ENCODE measurements at regions not wholly inside any gene's neighbourhood (a gene's known extent, or its start where the extent isn't known, plus 50 kb on each side); places are given as distances from the start of the nearest gene placed in this dataset.
"Not testable (repeated sequence)": the region's sequence is repeated elsewhere in the genome, so short reads cannot be mapped to it uniquely, and the experiment has no call there.

DNA sequence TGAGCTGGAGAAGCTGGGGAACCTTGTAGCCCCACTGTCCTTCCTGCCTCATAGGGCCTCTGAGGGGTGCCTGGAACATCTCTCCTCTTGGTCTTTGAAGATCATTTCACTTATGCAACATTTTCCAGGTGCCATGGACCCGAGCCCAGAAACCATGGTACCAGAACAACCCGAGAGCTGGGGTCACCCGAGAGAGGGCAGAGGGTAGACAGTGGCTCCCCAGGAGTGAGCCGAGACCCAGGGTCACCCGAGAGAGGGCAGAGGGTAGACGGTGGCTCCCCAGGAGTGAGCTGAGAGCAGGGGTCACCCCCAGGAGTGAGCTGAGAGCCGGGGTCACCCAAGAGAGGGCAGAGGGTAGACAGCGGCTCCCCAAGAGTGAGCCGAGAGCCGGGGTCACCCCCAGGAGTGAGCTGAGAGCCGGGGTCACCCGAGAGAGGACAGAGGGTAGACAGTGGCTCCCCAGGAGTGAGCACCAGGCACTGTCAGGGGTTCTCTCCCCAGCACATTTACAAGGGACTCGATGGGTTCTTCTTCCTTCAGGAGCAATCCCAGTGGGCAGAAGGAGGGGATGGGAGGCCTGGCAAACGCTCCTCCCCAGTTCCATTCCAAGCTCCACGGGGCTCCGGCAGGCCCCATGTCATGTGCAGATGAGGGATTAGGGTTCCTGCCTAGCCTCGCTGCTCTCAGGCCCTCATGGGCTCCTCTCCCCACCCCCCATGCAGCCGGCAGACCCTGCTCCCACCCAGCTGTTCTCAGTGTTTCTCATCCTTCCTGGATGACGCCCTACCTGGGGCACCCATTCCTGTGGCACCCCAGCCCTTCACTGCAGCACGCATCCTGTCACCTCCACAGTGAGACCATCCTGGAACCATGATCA lies 163.5 kb downstream of the RTP5 start:
- no peak for DNase-seq

DNA sequence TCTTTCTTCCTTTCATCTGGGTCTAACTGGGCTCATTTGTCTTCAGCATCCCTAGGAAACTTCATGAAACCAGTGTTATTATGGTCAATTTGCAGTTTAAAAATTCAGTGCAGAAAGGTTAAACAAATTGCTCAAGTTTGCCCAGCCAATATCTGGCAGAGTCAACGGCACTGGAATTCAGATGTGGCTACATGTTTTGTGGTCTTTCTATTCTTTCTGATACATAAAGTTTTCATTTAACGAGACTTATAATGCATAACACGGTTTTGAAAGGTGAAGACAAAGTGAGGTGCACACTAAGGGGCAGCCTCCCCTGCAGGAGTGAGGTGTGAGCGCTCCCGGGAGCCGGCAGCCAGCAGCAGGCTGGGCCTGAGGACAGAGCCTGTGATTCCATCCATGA lies 164.6 kb downstream of the RTP5 start:
- DNase-seq, result no peak

DNA sequence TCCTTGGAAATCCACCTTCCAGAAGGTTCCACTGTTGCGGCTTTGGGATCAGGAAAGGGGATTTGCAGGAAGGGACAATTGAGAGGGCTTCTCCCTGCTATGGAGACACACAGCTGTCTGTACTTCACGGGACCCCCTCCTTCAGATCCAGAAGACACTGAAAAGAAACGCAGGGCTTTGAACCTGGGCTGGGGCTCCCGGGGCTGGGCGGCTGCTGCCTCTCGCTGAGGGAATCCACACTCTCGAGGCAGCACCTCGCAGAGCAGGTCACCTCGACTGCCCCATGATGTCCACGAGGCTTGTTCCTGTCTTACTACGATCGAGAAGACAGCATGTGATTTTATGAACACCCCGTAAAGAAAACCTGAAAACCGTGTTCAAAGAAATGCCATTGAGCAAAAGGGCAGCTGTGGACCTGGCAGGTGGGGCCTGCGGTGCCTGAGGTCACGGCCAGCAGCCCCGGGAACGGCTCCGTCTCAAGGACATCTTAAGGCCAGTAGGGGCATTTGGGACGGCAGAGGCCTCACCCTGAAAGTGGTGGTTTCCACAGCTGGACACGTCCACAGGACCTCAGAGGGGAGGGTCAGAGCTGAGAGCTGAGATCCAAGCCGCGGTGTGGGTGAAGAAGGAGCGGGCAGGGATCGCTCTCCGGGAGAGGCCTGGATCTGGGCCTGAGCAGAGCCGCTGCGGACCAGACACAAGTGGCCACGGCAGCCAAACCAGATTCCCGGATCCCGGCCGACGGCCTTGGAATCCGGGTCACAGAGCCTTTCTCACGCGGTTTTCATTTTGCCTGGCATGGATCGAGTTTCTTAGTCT lies 165.7 kb downstream of the RTP5 start:
- no peak for DNase-seq

DNA sequence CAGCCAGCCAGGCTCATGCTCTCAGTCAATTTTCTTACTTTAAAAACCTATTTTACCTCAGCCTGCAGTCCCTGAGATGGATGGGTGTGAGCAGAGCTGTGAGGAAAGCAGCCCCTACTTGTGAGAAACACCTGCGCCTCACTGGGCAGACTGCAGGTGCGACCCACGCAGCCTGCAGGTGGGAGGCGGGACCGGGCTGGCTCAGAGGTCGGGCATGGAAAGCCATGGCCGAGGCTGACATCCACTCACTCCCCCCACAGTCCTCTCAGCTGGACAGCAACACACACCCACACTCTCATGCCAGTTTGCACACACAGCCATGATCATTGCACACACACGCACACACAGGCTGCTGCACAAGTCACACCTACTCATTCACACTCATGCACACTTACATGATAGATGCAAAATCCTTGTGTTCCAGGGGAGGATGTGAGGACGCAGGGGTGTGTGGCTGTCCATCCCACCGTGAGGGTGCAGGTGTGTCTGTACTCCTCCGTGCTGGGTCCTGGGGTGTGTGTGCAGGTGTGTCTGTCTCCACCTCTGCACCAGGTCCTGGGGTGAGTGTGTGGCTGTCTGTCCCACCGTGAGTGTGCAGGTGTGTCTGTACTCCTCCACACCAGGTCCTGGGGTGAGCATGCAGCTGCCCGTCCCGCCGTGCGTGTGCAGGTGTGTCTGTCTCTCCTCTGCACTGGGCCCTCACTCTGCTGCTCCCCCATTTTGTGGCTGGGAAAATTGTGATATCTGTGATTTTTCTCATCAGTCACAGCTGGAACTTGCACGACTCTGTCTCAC lies 166.5 kb downstream of the RTP5 start:
- DNase-seq, result no peak

DNA sequence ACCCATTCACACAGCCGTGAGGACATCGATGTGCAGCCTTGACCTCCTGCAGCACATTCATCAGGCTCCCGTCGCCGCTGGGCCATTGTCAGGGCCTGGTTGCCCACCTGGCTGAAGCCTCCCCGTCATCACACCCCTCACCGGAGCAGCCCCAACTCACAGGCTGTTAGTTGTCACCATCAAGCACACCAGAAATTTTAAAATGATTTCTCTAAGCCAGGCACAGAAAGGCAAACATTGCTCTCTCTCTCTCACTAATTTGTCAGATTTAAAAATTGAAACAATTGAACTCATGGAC lies 167.1 kb downstream of the RTP5 start:
- no peak for DNase-seq

DNA sequence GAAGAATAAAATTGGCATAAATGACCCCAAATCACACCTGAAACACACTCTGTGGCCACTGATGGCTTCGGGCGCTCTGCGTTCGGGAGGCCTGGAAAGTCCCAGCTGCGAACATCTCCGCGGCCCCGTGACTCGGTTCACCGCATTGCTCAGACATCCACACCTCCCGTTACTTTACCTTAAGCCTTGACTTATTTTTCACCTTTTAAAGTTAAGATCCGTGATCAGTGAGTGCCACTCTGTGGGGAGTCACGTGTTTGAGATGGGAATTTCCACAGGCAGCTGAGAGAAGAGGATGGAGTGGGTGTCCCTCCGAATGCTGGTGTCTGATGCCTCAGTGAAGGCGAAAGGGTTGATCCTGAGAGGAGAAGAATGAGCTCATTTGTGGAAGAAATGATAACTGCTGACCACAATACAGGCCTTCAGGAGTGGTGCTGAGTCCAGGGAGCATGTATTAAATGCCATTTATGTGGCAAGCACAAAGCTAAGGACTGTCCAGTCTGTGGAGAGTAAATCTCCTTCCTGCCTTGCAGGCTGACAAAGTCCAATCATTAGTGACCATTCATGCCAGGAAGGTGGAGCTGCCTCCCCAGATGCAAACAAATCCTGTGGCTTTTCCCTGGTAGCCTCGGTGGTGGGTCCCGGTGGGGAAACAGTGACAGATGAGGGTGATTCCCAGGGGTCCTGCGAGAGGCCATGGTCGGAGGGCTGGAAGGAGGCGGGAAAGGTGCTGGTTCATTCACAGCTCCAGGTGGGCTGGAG lies 168.8 kb downstream of the RTP5 start:
- DNase-seq, result peak; percentile 16 to 69

DNA sequence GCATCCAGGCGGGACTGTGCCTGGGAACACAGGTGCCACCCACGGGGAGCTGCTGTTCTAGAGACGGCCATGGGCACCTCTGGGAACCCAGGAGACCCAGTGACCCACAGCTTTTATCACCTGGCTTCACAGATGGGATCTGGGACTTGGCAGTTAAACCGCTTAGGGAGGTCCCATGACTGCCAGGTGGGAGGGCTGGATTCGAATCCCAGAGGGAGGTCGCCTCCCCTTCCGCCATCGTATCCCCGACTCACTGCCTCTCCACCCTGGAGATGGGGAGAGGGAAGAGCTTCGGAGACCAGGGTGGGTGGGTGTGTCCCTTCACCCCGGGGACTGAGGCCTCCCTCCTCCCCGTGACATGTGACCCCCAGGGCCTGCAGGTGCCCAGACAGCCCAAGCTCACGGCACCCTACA lies 169.4 kb downstream of the RTP5 start:
- no peak for DNase-seq

DNA sequence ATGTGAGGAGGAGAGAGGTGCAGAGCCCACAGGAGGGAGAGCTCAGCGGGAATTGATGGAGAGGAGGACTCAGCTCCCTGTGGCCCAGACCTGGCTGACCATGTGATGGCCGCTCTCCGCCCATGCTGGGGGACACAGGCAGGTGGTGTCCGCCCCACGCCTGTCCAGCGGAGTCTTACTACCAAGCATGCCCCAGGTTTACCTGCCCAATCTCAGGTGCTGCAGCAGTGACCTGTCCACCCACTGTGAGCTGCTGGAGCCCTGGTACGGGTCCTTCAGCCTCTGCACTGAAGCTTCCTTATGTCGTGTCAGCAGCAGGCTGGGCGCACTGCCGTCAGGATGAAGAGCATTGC lies 170.8 kb downstream of the RTP5 start:
- DNase-seq, result no peak

DNA sequence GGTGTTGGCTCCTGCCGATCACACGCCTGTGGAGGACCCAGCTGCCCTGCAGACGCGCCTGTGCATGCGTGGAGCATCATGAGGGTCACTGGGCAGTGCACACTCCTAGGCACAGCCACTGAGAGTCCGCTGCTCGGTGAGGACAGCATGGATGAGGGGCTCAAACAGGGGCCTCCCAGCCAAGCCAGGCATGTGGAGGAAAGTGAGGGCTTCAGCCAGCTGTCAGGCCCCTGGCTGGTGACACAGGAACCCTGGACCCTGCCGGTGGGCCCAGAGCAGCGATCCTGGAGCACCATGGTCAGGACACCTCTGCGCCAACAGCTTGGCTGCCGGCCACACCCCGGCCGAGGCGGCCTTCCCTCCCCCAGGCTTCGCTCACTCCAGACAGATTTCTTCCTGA lies 171.2 kb downstream of the RTP5 start:
- no peak for DNase-seq

DNA sequence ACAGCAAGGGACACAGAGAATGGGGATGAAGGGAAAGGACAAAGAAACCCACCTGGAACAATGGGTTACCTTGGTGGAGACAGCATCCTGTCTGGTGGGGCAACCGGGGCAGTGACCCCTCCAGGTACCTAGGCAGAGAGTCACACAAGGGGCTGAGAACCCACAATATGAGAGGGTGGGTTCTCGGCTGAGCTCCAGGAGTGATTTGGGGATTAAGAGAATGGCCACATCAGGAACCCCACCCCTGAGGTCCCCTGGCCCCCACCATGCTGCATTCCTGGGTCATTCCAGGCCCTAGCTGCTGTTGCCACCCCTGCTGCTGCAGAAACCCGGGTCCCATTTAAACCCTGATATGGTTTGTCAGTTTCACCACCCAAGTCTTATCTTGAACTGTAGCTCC lies 172.3 kb downstream of the RTP5 start:
- DNase-seq, result no peak

DNA sequence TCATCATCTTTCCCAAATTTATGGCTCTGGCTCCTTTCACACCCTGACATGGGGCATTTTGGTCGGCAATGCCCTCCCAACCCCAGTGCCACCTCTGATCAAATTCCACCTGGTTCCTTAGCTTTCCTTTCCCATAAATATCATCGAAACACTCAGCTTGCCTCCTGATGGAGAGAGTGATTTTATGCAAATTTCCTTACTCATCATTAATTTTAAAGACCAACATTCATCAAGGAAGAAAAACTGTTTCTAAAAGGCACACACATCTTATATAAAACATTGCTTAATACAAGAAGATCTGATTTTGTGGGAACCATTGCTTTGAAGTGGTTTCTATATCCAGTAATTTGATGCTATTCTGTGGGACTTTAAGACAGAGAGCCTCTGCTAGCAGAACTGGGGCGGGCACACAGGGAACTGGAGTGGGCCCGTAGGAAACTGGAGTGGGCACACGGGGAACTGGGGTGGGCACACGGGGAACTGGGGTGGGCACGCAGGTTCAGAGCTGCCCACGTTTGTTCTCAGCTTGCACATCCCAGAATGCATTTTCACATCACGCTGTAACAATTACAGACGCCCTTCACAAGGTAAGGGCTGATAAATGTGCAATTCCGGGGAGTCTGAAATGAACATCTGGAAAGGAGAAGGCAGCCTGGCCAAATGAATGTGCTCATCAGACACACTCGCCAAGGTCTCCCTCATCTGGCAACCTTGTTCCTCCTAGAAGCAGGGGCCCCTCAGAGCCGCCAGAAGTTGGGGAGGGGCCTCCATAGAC lies 174.2 kb downstream of the RTP5 start:
- DNase-seq, result no peak

DNA sequence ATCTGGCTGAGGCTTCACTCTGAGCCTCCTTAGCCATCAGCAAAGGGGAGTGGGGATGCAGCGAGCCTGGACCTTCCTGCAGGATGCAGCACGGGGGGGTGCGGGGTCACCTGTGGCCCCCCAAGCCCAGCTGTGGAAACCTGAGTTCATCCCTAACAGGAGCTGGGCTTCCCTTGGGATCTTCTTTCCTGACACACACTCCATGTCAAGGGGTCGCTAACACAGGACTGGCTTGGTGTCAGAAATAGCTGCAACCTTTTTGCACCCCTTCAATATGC lies 174.7 kb downstream of the RTP5 start:
- no peak for DNase-seq

DNA sequence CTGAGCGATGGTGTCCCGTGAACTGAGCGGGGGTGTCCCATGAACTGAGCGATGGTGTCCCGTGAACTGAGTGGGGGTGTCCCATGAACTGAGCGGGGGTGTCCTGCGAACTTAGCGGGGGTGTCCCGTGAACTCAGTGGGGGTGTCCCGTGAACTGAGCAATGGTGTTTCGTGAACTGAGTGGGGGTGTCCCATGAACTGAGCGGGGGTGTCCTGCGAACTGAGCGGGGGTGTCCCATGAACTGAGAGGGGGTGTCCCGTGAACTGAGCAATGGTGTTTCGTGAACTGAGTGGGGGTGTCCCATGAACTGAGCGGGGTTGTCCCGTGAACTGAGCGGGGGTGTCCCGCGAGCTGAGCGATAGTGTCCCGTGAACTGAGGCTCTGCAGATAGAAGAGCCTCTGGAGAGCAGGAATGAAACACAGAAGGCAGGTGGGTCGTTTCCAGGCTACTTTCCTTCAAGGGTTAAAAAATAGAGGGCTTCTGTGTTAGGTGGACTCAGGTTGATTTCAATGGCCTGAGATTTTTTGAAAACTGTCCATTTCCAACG lies 176.1 kb downstream of the RTP5 start:
- not testable (repeated sequence) for DNase-seq

DNA sequence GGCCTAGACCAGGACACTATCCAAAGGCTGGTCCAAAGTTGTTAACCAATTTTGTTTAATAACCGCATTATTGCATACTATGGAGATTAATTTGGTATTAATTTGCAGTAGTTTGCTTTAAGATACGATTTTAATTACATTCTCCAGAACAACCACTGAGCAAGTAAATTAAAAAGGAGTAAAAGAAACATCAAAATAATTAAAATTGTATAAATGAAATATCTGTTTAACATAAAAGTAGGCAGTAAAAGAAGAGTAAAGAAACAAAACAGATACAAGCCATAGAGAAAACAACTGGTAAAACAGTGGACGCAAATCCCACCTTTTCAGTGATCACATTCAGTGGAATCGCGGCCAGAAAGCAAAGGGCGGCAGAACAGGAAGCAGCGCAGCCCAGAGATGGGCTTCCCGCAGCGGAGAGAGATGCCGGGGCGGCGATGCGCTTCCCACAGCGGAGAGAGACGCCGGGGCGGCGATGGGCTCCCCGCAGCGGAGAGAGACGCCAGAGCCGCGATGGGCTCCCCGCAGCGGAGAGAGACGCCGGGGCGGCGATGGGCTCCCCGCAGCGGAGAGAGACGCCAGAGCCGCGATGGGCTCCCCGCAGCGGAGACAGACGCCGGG lies 176.8 kb downstream of the RTP5 start:
- DNase-seq, result no peak

DNA sequence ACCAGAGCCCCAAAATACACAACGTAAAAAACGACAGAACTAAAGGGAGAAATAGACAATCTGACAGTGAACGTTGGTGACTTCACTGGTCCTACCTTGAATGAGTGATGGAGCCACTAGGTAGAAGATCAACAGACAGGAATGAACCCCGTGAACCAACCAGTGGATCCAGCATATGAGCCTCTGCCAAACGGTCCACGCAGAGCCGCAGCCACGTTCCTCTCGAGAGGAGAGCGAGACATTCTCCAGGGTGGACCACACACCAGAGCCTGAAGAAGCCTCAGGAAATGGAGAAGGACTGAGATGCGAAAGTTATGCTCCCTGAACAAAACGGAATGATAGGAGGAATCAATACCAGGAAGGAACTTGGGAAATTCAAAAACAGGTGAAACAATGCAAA lies 178.4 kb downstream of the RTP5 start:
- no peak for DNase-seq

DNA sequence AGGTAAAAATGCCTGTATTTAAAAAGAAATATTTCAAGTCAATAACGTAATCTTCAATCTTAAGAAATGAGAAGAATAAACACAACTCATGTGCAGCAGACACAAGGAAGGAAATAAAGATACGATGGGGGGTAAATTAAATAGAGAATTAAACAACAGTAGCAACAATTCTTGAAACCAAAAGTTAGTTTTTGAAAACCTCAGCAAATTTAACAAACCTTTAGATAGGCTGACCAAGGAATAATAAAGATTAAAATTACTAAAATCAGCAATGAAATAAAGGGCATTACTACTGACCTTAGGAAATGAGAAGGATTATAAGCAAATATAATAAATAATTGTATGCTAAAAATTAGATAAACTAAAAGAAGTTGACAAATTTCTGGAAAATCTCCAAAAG lies 178.9 kb downstream of the RTP5 start:
- no peak for DNase-seq

DNA sequence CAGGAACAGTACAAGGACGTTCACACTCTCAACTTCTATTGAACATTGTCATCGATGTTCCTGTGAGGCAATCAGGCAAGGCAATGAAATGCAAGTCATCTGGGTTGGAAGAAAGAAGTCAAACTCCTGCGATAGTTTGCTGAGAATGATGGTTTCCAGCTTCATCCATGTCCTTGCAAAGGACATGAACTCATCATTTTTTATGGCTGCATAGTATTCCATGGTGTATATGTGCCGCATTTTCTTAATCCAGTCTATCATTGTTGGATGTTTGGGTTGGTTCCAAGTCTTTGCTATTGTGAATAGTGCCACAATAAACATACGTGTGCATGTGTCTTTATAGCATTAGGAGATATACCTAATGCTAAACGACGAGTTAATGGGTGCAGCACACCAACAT lies 180.0 kb downstream of the RTP5 start:
- DNase-seq, result not testable (repeated sequence)

DNA sequence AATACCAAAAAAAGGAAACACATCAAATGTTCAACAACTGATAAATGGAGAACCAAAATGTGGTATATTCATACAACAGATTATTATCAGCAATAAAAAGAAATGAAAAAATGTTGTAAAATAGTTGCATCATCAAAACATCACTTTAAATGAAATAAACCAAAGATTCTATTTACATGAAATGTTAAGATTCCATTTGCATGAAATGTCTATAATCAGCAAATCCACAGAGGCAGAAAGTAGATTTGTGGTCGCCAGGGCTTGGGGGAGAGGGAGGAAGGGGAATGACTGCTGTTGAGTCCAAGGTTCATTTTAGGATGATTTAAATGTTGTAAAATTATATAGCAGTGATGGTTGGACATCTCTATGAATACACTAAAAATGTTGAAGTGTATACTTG lies 181.9 kb downstream of the RTP5 start:
- DNase-seq, result peak; percentile 34 to 42

DNA sequence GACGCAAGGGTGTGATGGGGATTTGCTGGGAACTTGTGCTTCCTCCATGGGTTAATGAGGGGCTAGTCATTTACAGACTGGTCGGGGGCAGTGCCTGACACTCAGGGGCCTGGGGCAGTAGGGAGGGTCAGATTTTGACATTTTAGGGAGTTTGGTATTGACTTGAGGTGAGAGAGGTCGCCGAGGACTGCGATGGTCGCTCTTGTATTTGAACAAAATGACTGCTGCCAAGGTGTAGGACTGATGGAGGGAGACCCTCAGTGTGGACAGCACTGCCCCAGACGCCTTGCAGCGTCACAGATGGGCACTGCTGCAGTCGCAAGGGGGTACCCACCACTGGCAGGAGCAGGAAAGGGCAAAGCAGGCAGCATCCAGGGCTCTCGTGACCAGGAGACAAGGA lies 182.9 kb downstream of the RTP5 start:
- no peak for DNase-seq

DNA sequence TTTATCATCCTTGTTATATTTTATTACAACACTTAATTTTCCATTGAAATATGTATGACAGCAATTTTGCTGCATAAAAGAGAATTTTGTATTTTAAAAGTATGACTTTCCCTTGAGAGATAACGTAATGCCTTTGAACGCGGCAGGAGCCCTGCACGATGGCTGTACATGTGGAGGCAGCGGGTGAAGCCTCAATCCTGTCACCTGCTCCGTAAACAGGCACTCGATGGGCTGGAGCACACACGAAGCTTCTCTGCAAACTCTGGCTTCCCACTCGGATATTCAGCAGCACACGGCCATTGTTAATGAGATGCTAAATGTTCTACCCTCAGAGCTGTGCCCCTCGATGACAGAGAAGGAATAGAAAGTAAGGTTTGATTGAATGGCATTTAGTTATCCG lies 184.4 kb downstream of the RTP5 start:
- no peak for DNase-seq

DNA sequence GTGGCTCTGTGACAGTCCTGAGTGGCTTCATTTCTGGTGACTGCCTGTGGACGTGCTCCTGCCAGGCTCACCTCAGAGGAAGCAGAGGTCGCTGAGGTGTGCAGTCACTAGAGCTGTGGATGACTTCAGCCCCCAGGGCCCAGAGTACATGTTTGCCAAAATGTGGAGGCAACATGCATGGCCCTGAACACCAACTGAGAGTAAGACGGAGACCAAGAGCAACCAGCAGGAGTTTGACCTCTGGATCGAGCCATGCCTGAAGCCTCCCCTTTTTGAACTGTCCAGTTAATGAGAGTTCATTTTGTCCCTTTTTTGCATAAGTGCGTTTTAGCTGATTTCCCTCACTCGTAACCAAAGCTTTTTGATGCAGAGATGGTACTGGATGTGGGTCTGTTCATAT lies 184.9 kb downstream of the RTP5 start:
- DNase-seq, result no peak

All from NCI-H526 (cell line).